ENCODE measurements at regions not wholly inside any gene's neighbourhood (a gene's known extent, or its start where the extent isn't known, plus 50 kb on each side); places are given as distances from the start of the nearest gene placed in this dataset.

GRCh38 chr3:64308931-64309330 is 83.7 kb upstream of the PRICKLE2 start:
- TF ChIP-seq, protein P1, sequence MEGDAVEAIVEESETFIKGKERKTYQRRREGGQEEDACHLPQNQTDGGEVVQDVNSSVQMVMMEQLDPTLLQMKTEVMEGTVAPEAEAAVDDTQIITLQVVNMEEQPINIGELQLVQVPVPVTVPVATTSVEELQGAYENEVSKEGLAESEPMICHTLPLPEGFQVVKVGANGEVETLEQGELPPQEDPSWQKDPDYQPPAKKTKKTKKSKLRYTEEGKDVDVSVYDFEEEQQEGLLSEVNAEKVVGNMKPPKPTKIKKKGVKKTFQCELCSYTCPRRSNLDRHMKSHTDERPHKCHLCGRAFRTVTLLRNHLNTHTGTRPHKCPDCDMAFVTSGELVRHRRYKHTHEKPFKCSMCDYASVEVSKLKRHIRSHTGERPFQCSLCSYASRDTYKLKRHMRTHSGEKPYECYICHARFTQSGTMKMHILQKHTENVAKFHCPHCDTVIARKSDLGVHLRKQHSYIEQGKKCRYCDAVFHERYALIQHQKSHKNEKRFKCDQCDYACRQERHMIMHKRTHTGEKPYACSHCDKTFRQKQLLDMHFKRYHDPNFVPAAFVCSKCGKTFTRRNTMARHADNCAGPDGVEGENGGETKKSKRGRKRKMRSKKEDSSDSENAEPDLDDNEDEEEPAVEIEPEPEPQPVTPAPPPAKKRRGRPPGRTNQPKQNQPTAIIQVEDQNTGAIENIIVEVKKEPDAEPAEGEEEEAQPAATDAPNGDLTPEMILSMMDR (IDR thresholded peaks at IDR 0.05; ENCODE audit: control extremely low read depth, extremely low read depth, low read depth, missing control alignments) = no peak
- no peak for DNase-seq (ENCODE audit: extremely low spot score)
- ChIA-PET CTCF (interaction anchor here (3.6 kb wide), 1 partner anchor 12 kb away, joined by 13 read pairs; no protein-coding TSS in a partner anchor), POLR2A (no interaction called here)

GRCh38 chr3:64306745-64307144 is 81.5 kb upstream of the PRICKLE2 start:
- no peak for DNase-seq (ENCODE audit: extremely low spot score)
- CTCF ChIA-PET = interaction anchor here (1.1 to 1.5 kb wide), 3 partner anchors 15 to 178 kb away, joined by 3 to 4 read pairs (median 3); no protein-coding TSS in a partner anchor
- TF ChIP-seq, protein P1 (IDR thresholded peaks at IDR 0.05; ENCODE audit: control extremely low read depth, extremely low read depth, low read depth, missing control alignments) = no peak
- POLR2A ChIA-PET = no interaction called here

- DNase-seq (ENCODE audit: extremely low spot score) = no peak
- ChIA-PET POLR2A (no interaction called here), CTCF (interaction anchor here (1.0 to 1.5 kb wide), 3 partner anchors 8 to 29 kb away, joined by 3 read pairs; no protein-coding TSS in a partner anchor)
- TF ChIP-seq, protein P1 (IDR thresholded peaks at IDR 0.05; ENCODE audit: control extremely low read depth, extremely low read depth, low read depth, missing control alignments) = no peak
Observed at GRCh38 chr3:64305731-64306130, 80.5 kb upstream of the PRICKLE2 start.

DNA sequence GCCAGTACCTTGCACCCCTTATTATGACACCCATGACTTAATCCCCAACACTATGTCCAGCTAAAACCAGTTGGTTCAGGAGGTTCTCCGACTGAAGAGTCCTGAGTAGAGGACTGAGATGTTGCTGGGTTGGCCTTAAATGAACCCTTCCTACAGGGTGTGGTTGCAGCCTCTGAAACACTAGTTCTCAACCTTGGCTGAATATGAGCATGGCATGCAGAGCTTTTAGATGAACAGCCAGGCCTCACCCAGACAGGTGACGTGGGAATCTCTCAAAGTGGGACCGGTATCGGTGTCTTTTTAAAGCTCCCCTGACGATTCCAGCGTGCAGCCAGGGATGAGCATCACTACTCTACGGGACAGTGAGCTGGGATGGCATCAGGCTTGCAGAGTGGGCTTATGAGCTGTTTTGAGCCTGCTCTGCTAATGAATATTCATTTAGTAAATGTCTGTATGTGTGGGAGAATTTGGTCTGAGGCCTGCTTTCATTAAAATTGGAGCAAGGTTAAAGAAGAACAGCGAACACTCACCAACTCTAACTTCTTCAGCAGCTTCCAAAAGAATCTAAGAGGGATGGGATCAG is 79.7 kb upstream of the PRICKLE2 start:
- ChIA-PET CTCF (interaction anchor here (0.9 to 2.0 kb wide), 5 partner anchors 9 to 180 kb away, joined by 3 to 6 read pairs (median 3); no protein-coding TSS in a partner anchor), POLR2A (no interaction called here)
- TF ChIP-seq, protein P1 (IDR thresholded peaks at IDR 0.05; ENCODE audit: control extremely low read depth, extremely low read depth, low read depth, missing control alignments) = no peak
- DNase-seq (ENCODE audit: extremely low spot score) = no peak

DNA sequence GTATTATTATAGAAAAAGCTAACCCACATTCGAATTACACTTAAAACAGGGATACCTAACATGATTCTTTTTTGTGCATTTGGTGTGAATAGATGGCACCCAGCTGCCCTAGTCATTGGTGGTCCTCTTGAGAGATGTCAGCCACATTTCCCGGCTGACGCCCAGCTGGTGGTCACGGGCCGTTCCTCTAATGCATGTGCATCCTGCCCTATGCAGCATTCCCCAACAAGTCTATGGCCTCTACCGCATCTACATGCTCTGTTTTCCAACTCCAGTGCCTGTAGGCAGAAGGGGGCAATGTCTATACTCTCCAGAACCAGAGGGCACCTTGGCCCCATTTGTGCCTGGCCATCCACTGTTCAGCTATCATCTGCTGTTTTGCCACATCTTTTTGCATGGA is 78.6 kb upstream of the PRICKLE2 start:
- DNase-seq (ENCODE audit: extremely low spot score) = no peak
- ChIA-PET POLR2A (no interaction called here), CTCF (interaction anchor here (0.9 to 2.0 kb wide), 5 partner anchors 10 to 181 kb away, joined by 3 to 6 read pairs (median 3); no protein-coding TSS in a partner anchor)
- TF ChIP-seq, protein P1 (IDR thresholded peaks at IDR 0.05; ENCODE audit: control extremely low read depth, extremely low read depth, low read depth, missing control alignments) = no peak

DNA sequence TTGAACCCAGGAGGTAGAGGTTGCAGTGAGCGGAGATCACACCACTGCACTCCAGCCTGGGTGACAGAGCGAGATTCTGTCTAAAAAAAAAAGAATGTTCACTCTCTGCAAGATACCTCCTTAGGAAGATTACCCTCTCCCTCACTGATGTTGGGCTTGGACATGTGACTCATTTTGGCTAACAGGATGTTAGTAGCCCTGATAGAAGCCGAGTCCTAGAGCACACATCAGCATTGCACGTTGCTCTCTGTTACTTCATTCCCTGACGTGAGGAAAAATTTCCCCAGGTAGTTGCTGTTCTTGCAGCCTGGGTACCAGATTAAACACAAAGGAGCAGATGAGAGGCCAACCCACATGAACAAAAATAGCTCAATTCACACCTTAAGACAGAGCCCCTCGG is 78.1 kb upstream of the PRICKLE2 start:
- ChIA-PET CTCF (interaction anchor here (1.1 to 2.0 kb wide), 4 partner anchors 10 to 19 kb away, joined by 3 to 6 read pairs (median 4); no protein-coding TSS in a partner anchor), POLR2A (no interaction called here)
- DNase-seq (ENCODE audit: extremely low spot score) = no peak
- TF ChIP-seq, protein P1 (IDR thresholded peaks at IDR 0.05; ENCODE audit: control extremely low read depth, extremely low read depth, low read depth, missing control alignments) = no peak
